ENCODE measurements at regions not wholly inside any gene's neighbourhood (a gene's known extent, or its start where the extent isn't known, plus 50 kb on each side); places are given as distances from the start of the nearest gene placed in this dataset.

GRCh38 chr16:59552164-59552563 lies 818.0 kb upstream of the GOT2 start:
- no peaks in the 10 kb centered on the region for H4K20me1 ChIP-seq (ENCODE audit: control insufficient read depth, insufficient read depth, low read depth, low read length)
- no peaks in the 10 kb centered on the region for H3K79me2 ChIP-seq (ENCODE audit: control insufficient read depth, low read length)
- H3K9me3 ChIP-seq (ENCODE audit: control insufficient read depth, insufficient read depth, low read length), result no peaks in the 10 kb centered on the region
- no peaks in the 10 kb centered on the region for H3K36me3 ChIP-seq (ENCODE audit: control insufficient read depth, low read length)
- H3F3A ChIP-seq (ENCODE audit: control insufficient read depth, insufficient read depth), result no peaks in the 10 kb centered on the region
- H3K4me3 ChIP-seq (ENCODE audit: low read length), result no peak overlapping the region
- H3K4me2 ChIP-seq (ENCODE audit: low read length), result no peak overlapping the region
- TF ChIP-seq CTCF (IDR thresholded peaks at IDR 0.05; ENCODE audit: low read depth, low read length, poor library complexity, severe bottlenecking), result no peak
- no peak for TF ChIP-seq EZH2phosphoT487 (IDR thresholded peaks at IDR 0.05; ENCODE audit: borderline replicate concordance, low read length)
- no peaks in the 10 kb centered on the region for H3K27me3 ChIP-seq (ENCODE audit: control insufficient read depth, low read length)
- no peaks in the 10 kb centered on the region for H3K4me1 ChIP-seq (ENCODE audit: control insufficient read depth, low read length)
- H3K27ac ChIP-seq (ENCODE audit: low read depth, low read length), result no peak overlapping the region
- no peaks in the 10 kb centered on the region for H3K9me2 ChIP-seq (replicated peaks; ENCODE audit: control insufficient read depth, low read length)

- Histone ChIP-seq H3K36me3 (ENCODE audit: control insufficient read depth, low read length) (no peaks in the 10 kb centered on the region), H3K9me3 (ENCODE audit: control insufficient read depth, insufficient read depth, low read length) (no peaks in the 10 kb centered on the region), H3F3A (ENCODE audit: control insufficient read depth, insufficient read depth) (no peaks in the 10 kb centered on the region), H3K9me2 (replicated peaks; ENCODE audit: control insufficient read depth, low read length) (no peaks in the 10 kb centered on the region), H3K4me2 (ENCODE audit: low read length) (no peak overlapping the region), H3K27me3 (ENCODE audit: control insufficient read depth, low read length) (no peaks in the 10 kb centered on the region), H3K4me3 (ENCODE audit: low read length) (no peak overlapping the region), H3K27ac (ENCODE audit: low read depth, low read length) (no peak overlapping the region), H3K79me2 (ENCODE audit: control insufficient read depth, low read length) (no peaks in the 10 kb centered on the region), H3K4me1 (ENCODE audit: control insufficient read depth, low read length) (no peaks in the 10 kb centered on the region), H4K20me1 (ENCODE audit: control insufficient read depth, insufficient read depth, low read depth, low read length) (no peaks in the 10 kb centered on the region)
- TF ChIP-seq CTCF (IDR thresholded peaks at IDR 0.05; ENCODE audit: low read depth, low read length, poor library complexity, severe bottlenecking) (no peak), EZH2phosphoT487 (IDR thresholded peaks at IDR 0.05; ENCODE audit: borderline replicate concordance, low read length) (no peak)
These were observed 811.6 kb upstream of the GOT2 start for GRCh38 chr16:59545721-59546120.

- Histone ChIP-seq H3K9me3 (ENCODE audit: control insufficient read depth, insufficient read depth, low read length) (no peaks in the 10 kb centered on the region), H3K4me1 (ENCODE audit: control insufficient read depth, low read length) (no peaks in the 10 kb centered on the region), H3K4me3 (ENCODE audit: low read length) (no peak overlapping the region), H3K36me3 (ENCODE audit: control insufficient read depth, low read length) (no peaks in the 10 kb centered on the region), H3F3A (ENCODE audit: control insufficient read depth, insufficient read depth) (no peaks in the 10 kb centered on the region), H3K27ac (ENCODE audit: low read depth, low read length) (no peak overlapping the region), H3K27me3 (ENCODE audit: control insufficient read depth, low read length) (no peaks in the 10 kb centered on the region), H3K9me2 (replicated peaks; ENCODE audit: control insufficient read depth, low read length) (no peaks in the 10 kb centered on the region), H3K4me2 (ENCODE audit: low read length) (no peak overlapping the region), H3K79me2 (ENCODE audit: control insufficient read depth, low read length) (no peaks in the 10 kb centered on the region), H4K20me1 (ENCODE audit: control insufficient read depth, insufficient read depth, low read depth, low read length) (no peaks in the 10 kb centered on the region)
- TF ChIP-seq EZH2phosphoT487 (IDR thresholded peaks at IDR 0.05; ENCODE audit: borderline replicate concordance, low read length) (no peak), CTCF (IDR thresholded peaks at IDR 0.05; ENCODE audit: low read depth, low read length, poor library complexity, severe bottlenecking) (no peak)
These were observed 809.5 kb upstream of the GOT2 start for GRCh38 chr16:59543641-59544040.

- H3F3A ChIP-seq (ENCODE audit: control insufficient read depth, insufficient read depth), result no peaks in the 10 kb centered on the region
- H3K4me2 ChIP-seq (ENCODE audit: low read length), result no peak overlapping the region
- no peaks in the 10 kb centered on the region for H4K20me1 ChIP-seq (ENCODE audit: control insufficient read depth, insufficient read depth, low read depth, low read length)
- no peaks in the 10 kb centered on the region for H3K4me1 ChIP-seq (ENCODE audit: control insufficient read depth, low read length)
- no peak for TF ChIP-seq CTCF (IDR thresholded peaks at IDR 0.05; ENCODE audit: low read depth, low read length, poor library complexity, severe bottlenecking)
- no peak for TF ChIP-seq EZH2phosphoT487 (IDR thresholded peaks at IDR 0.05; ENCODE audit: borderline replicate concordance, low read length)
- H3K27ac ChIP-seq (ENCODE audit: low read depth, low read length), result no peak overlapping the region
- H3K36me3 ChIP-seq (ENCODE audit: control insufficient read depth, low read length), result no peaks in the 10 kb centered on the region
- no peaks in the 10 kb centered on the region for H3K9me3 ChIP-seq (ENCODE audit: control insufficient read depth, insufficient read depth, low read length)
- no peaks in the 10 kb centered on the region for H3K79me2 ChIP-seq (ENCODE audit: control insufficient read depth, low read length)
- H3K9me2 ChIP-seq (replicated peaks; ENCODE audit: control insufficient read depth, low read length), result no peaks in the 10 kb centered on the region
- no peaks in the 10 kb centered on the region for H3K27me3 ChIP-seq (ENCODE audit: control insufficient read depth, low read length)
- no peak overlapping the region for H3K4me3 ChIP-seq (ENCODE audit: low read length)
These were observed 806.5 kb upstream of the GOT2 start for GRCh38 chr16:59540621-59541020.

All from DOHH2 (cell line).